HL-60 (cell line): ENCODE measurements at regions not wholly inside any gene's neighbourhood (a gene's known extent, or its start where the extent isn't known, plus 50 kb on each side); places are given as distances from the start of the nearest gene placed in this dataset.

Experiments used
- POLR2AphosphoS5 ChIP-seq: IDR thresholded peaks from 2 replicates; pipeline ENCODE4 v1.6.1; 2012; ENCODE audit warnings: low read depth
- TF ChIP-seq, protein P1 (sequence below): IDR thresholded peaks from one replicate; pipeline ENCODE4 v1.5.1; 2011; ENCODE audit warnings: low read length, control low read depth, inconsistent platforms; ENCODE audit not compliant: insufficient read depth
- TF ChIP-seq, protein P2 (sequence below): IDR thresholded peaks from 2 replicates; pipeline ENCODE4 v1.6.1; 2012; ENCODE audit warnings: low read depth; ENCODE audit not compliant: insufficient replicate concordance

DNA sequence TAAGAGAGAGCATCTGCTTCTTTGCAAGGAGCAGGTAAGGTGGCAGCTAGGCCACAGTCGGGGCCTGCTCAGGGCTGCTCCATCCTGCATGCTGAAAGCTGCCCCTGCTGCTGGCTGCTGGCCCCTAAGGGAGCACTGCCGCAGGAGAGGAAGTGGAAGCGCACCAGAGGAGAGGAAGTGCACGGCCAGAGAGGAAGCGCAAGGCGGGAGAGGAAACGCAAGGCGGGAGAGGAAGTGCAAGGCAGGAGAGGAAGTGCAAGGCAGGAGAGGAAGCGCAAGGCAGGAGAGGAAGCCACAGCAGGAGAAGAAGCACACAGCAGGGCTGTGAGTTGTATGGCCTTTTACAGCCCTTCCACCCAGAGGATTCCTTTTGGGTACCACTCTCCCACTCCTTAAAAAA, 539.0 kb upstream of the TNP1 start:
- TF ChIP-seq, protein P1, sequence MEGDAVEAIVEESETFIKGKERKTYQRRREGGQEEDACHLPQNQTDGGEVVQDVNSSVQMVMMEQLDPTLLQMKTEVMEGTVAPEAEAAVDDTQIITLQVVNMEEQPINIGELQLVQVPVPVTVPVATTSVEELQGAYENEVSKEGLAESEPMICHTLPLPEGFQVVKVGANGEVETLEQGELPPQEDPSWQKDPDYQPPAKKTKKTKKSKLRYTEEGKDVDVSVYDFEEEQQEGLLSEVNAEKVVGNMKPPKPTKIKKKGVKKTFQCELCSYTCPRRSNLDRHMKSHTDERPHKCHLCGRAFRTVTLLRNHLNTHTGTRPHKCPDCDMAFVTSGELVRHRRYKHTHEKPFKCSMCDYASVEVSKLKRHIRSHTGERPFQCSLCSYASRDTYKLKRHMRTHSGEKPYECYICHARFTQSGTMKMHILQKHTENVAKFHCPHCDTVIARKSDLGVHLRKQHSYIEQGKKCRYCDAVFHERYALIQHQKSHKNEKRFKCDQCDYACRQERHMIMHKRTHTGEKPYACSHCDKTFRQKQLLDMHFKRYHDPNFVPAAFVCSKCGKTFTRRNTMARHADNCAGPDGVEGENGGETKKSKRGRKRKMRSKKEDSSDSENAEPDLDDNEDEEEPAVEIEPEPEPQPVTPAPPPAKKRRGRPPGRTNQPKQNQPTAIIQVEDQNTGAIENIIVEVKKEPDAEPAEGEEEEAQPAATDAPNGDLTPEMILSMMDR = no peak
- no peak for TF ChIP-seq POLR2AphosphoS5
- TF ChIP-seq, protein P2, sequence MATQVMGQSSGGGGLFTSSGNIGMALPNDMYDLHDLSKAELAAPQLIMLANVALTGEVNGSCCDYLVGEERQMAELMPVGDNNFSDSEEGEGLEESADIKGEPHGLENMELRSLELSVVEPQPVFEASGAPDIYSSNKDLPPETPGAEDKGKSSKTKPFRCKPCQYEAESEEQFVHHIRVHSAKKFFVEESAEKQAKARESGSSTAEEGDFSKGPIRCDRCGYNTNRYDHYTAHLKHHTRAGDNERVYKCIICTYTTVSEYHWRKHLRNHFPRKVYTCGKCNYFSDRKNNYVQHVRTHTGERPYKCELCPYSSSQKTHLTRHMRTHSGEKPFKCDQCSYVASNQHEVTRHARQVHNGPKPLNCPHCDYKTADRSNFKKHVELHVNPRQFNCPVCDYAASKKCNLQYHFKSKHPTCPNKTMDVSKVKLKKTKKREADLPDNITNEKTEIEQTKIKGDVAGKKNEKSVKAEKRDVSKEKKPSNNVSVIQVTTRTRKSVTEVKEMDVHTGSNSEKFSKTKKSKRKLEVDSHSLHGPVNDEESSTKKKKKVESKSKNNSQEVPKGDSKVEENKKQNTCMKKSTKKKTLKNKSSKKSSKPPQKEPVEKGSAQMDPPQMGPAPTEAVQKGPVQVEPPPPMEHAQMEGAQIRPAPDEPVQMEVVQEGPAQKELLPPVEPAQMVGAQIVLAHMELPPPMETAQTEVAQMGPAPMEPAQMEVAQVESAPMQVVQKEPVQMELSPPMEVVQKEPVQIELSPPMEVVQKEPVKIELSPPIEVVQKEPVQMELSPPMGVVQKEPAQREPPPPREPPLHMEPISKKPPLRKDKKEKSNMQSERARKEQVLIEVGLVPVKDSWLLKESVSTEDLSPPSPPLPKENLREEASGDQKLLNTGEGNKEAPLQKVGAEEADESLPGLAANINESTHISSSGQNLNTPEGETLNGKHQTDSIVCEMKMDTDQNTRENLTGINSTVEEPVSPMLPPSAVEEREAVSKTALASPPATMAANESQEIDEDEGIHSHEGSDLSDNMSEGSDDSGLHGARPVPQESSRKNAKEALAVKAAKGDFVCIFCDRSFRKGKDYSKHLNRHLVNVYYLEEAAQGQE = no peak
